ENCODE measurements at regions not wholly inside any gene's neighbourhood (a gene's known extent, or its start where the extent isn't known, plus 50 kb on each side); places are given as distances from the start of the nearest gene placed in this dataset.

- no peaks in the 10 kb centered on the region for H3K79me2 ChIP-seq (ENCODE audit: control insufficient read depth, insufficient read depth, low read length)
- H3K27ac ChIP-seq (ENCODE audit: control insufficient read depth, insufficient read depth): no peak overlapping the region
- no peak for FAIRE-seq
- no peaks in the 10 kb centered on the region for H4K20me1 ChIP-seq (ENCODE audit: control insufficient read depth, insufficient read depth)
- TF ChIP-seq RELB (IDR thresholded peaks at IDR 0.05; ENCODE audit: low read depth): no peak
- no peak for TF ChIP-seq NR2F1 (conservative IDR thresholded peaks at IDR 0.05)
- TF ChIP-seq RAD21 (IDR thresholded peaks at IDR 0.05; ENCODE audit: insufficient read depth, low read depth, low read length): no peak
- TF ChIP-seq CREB1 (IDR thresholded peaks at IDR 0.05; ENCODE audit: low read depth): no peak
- ChIA-PET SMC1A (ENCODE audit: uncharacterized antibody, unreplicated experiment) (no interaction called here), CTCF (no interaction called here), RAD21 (ENCODE audit: unreplicated experiment) (no interaction called here), POLR2A (no interaction called here)
- DNase-seq (ENCODE audit: low read depth, low spot score): no peak
- no peak overlapping the region for H3K4me2 ChIP-seq (ENCODE audit: control insufficient read depth, insufficient read depth)
- H3K27me3 ChIP-seq (replicated peaks in 1 of 2; ENCODE audit: control insufficient read depth in 2 of 2, insufficient read depth in 2 of 2, low read length in 1 of 2): no peaks in the 10 kb centered on the region
- ATAC-seq: no peak
- in situ Hi-C loops (cut with MboI): no loop called here
- H3K4me1 ChIP-seq (ENCODE audit: control insufficient read depth, insufficient read depth, low read length): no peaks in the 10 kb centered on the region
- BruUV-seq (replicated peaks): no TSS peak
- no peaks in the 10 kb centered on the region for H3K36me3 ChIP-seq (ENCODE audit: control insufficient read depth in 2 of 2, insufficient read depth in 2 of 2, low read length in 1 of 2)
- 50% methylated on average over 1 of the region's 1 CpG for WGBS (ENCODE audit: insufficient coverage, insufficient replicate concordance, low lambda C conversion rate, missing lambda C conversion rate)
- H2AFZ ChIP-seq (ENCODE audit: control insufficient read depth, low read depth, low read length): no peak overlapping the region
- no peak overlapping the region for H3K4me3 ChIP-seq
- no peak overlapping the region for H3K9ac ChIP-seq (ENCODE audit: control insufficient read depth, insufficient read depth, low read length)
- H3K9me3 ChIP-seq (replicated peaks; ENCODE audit: control insufficient read depth, insufficient read depth, low read length): no peaks in the 10 kb centered on the region; the same call in 2 of the 3 replicates
- intact Hi-C loops (cut with micrococcal nuclease; ENCODE audit: unreplicated experiment): no loop called here
Observed at GRCh38 chr1:104460880-104461279, 711.2 kb downstream of the AMY1C start.

- H3K4me1 ChIP-seq (ENCODE audit: control insufficient read depth, insufficient read depth, low read length): no peaks in the 10 kb centered on the region
- no peaks in the 10 kb centered on the region for H3K36me3 ChIP-seq (ENCODE audit: control insufficient read depth in 2 of 2, insufficient read depth in 2 of 2, low read length in 1 of 2)
- peaks cover 2% of the 10 kb centered on the region; the same call in 1 of the 3 replicates for H3K9me3 ChIP-seq (replicated peaks; ENCODE audit: control insufficient read depth, insufficient read depth, low read length)
- ATAC-seq (no peak), FAIRE-seq (no peak), DNase-seq (ENCODE audit: low read depth, low spot score) (no peak)
- no peaks in the 10 kb centered on the region for H3K27me3 ChIP-seq (replicated peaks in 1 of 2; ENCODE audit: control insufficient read depth in 2 of 2, insufficient read depth in 2 of 2, low read length in 1 of 2)
- no peaks in the 10 kb centered on the region for H4K20me1 ChIP-seq (ENCODE audit: control insufficient read depth, insufficient read depth)
- no peak overlapping the region for H3K4me3 ChIP-seq
- BruUV-seq (replicated peaks): no TSS peak
- in situ Hi-C loops (cut with MboI): no loop called here
- no peak overlapping the region for H2AFZ ChIP-seq (ENCODE audit: control insufficient read depth, low read depth, low read length)
- no peak overlapping the region for H3K27ac ChIP-seq (ENCODE audit: control insufficient read depth, insufficient read depth)
- no peaks in the 10 kb centered on the region for H3K79me2 ChIP-seq (ENCODE audit: control insufficient read depth, insufficient read depth, low read length)
- CTCF ChIA-PET: no interaction called here
- SMC1A ChIA-PET (ENCODE audit: uncharacterized antibody, unreplicated experiment): no interaction called here
- H3K4me2 ChIP-seq (ENCODE audit: control insufficient read depth, insufficient read depth): no peak overlapping the region
- RAD21 ChIA-PET (ENCODE audit: unreplicated experiment): no interaction called here
- H3K9ac ChIP-seq (ENCODE audit: control insufficient read depth, insufficient read depth, low read length): no peak overlapping the region
- intact Hi-C loops (cut with micrococcal nuclease; ENCODE audit: unreplicated experiment): no loop called here
- 80% methylated on average over 12 of the region's 12 CpGs for WGBS (ENCODE audit: insufficient coverage, insufficient replicate concordance, low lambda C conversion rate, missing lambda C conversion rate)
- POLR2A ChIA-PET: no interaction called here
- TF ChIP-seq MEF2B (IDR thresholded peaks at IDR 0.05; ENCODE audit: partially characterized antibody, poor library complexity, severe bottlenecking): no peak
- TF ChIP-seq SP1 (IDR thresholded peaks at IDR 0.05; ENCODE audit: low read depth, low read length): no peak
- TF ChIP-seq POLR2AphosphoS5 (IDR thresholded peaks at IDR 0.05; ENCODE audit: low read length): no peak
- no peak for TF ChIP-seq ZNF274 (IDR thresholded peaks at IDR 0.05; ENCODE audit: insufficient read depth, insufficient read length)
- no peak for TF ChIP-seq USF2 (IDR thresholded peaks at IDR 0.05; ENCODE audit: borderline replicate concordance, low read depth, low read length)
- no peak for TF ChIP-seq SMAD1 (IDR thresholded peaks at IDR 0.05; ENCODE audit: low read depth, partially characterized antibody)
- TF ChIP-seq ATF7 (IDR thresholded peaks at IDR 0.05; ENCODE audit: low read depth): no peak
- no peak for TF ChIP-seq CREM (IDR thresholded peaks at IDR 0.05; ENCODE audit: low read depth)
- TF ChIP-seq NFXL1 (IDR thresholded peaks at IDR 0.05; ENCODE audit: borderline replicate concordance): no peak
- no peak for TF ChIP-seq TAF1 (IDR thresholded peaks at IDR 0.05; ENCODE audit: borderline replicate concordance, low read depth, low read length)
Observed at GRCh38 chr1:104463126-104463697, 713.5 kb downstream of the AMY1C start.

Data from GM12878 (cell line).